Activated T-helper 1 cell treated with anti-CD3 and anti-CD28 coated beads, Interleukin-12 subunit alpha, Interleukin-12 subunit beta, Interleukin-2, Interleukin-4 antibody, amounts not matched to agents 30 ng/mL and 10 ng/mL and 1 ng/mL, durations not matched to agents 14 hours and 24 hours and 36 hours (primary cell): ENCODE measurements at regions not wholly inside any gene's neighbourhood (a gene's known extent, or its start where the extent isn't known, plus 50 kb on each side); places are given as distances from the start of the nearest gene placed in this dataset.

Experiments
- DNase-seq: peaks from one replicate; pipeline ENCODE4 v3.0.0; 2021; ENCODE audit warnings: low spot score
- H3K27ac Mint-ChIP-seq: one replicate; pipeline ENCODE4 v1.8.0; 2021; ENCODE audit warnings: mild to moderate bottlenecking, mixed read lengths
- H3K27me3 Mint-ChIP-seq: one replicate; pipeline ENCODE4 v1.8.0; 2022; ENCODE audit warnings: mild to moderate bottlenecking, moderate library complexity, mixed read lengths; ENCODE audit not compliant: insufficient read depth
- H3K36me3 Mint-ChIP-seq: one replicate; pipeline ENCODE4 v1.8.0; 2021; ENCODE audit warnings: low read depth, mixed read lengths
- H3K4me1 Mint-ChIP-seq: one replicate; pipeline ENCODE4 v1.8.0; 2021; ENCODE audit warnings: low read depth, mixed read lengths
- H3K4me3 Mint-ChIP-seq: one replicate; pipeline ENCODE4 v1.8.0; 2021; ENCODE audit warnings: mild to moderate bottlenecking, moderate library complexity, mixed read lengths
- H3K9me3 Mint-ChIP-seq: one replicate; pipeline ENCODE4 v1.8.0; 2021; ENCODE audit warnings: mixed read lengths
- intact Hi-C: fragments of 100-400 bp; cut with micrococcal nuclease; formaldehyde crosslinking; loops from one replicate; pipeline ENCODE4 v1.15.1; 2024

GRCh38 chr4:41406113-41406516 lies 131.8 kb upstream of the LIMCH1 start:
- H3K27me3 Mint-ChIP-seq: peaks cover 2% of the 10 kb centered on the region
- H3K27ac Mint-ChIP-seq: no peak overlapping the region
- no peaks in the 10 kb centered on the region for H3K36me3 Mint-ChIP-seq
- no peaks in the 10 kb centered on the region for H3K4me1 Mint-ChIP-seq
- no peak for DNase-seq
- H3K4me3 Mint-ChIP-seq: no peak overlapping the region
- intact Hi-C loops: no loop called here
- no peaks in the 10 kb centered on the region for H3K9me3 Mint-ChIP-seq

GRCh38 chr4:41408150-41408549 lies 129.8 kb upstream of the LIMCH1 start:
- Mint-ChIP-seq H3K27ac (no peak overlapping the region), H3K4me1 (no peaks in the 10 kb centered on the region), H3K36me3 (no peaks in the 10 kb centered on the region), H3K27me3 (peaks cover 2% of the 10 kb centered on the region), H3K9me3 (no peaks in the 10 kb centered on the region), H3K4me3 (no peak overlapping the region)
- intact Hi-C loops: no loop called here
- no peak for DNase-seq

- H3K4me1 Mint-ChIP-seq: no peaks in the 10 kb centered on the region
- H3K27ac Mint-ChIP-seq: no peak overlapping the region
Measured at GRCh38 chr4:41408859-41409593, 128.9 kb upstream of the LIMCH1 start.

GRCh38 chr4:41409594-41409895 lies 128.4 kb upstream of the LIMCH1 start:
- Mint-ChIP-seq H3K4me3 (no peak overlapping the region), H3K36me3 (no peaks in the 10 kb centered on the region), H3K4me1 (no peaks in the 10 kb centered on the region), H3K27me3 (peaks cover 4% of the 10 kb centered on the region), H3K9me3 (no peaks in the 10 kb centered on the region), H3K27ac (no peak overlapping the region)
- DNase-seq: no peak
- intact Hi-C loops: no loop called here

More at GRCh38 chr4:41408859-41409593, 128.9 kb upstream of the LIMCH1 start:
- peaks cover 2% of the 10 kb centered on the region for H3K27me3 Mint-ChIP-seq
- no peak overlapping the region for H3K4me3 Mint-ChIP-seq
- no peaks in the 10 kb centered on the region for H3K36me3 Mint-ChIP-seq
- intact Hi-C loops: no loop called here
- DNase-seq: no peak
- no peaks in the 10 kb centered on the region for H3K9me3 Mint-ChIP-seq

GRCh38 chr4:41410049-41410448 lies 127.9 kb upstream of the LIMCH1 start:
- DNase-seq: no peak
- Mint-ChIP-seq H3K4me1 (no peaks in the 10 kb centered on the region), H3K36me3 (no peaks in the 10 kb centered on the region), H3K27ac (no peak overlapping the region), H3K27me3 (peaks cover 4% of the 10 kb centered on the region), H3K4me3 (no peak overlapping the region), H3K9me3 (no peaks in the 10 kb centered on the region)
- intact Hi-C loops: no loop called here

- intact Hi-C loops: no loop called here
- Mint-ChIP-seq H3K4me3 (no peak overlapping the region), H3K27me3 (peaks cover 4% of the 10 kb centered on the region), H3K4me1 (no peaks in the 10 kb centered on the region), H3K27ac (no peak overlapping the region), H3K9me3 (no peaks in the 10 kb centered on the region), H3K36me3 (no peaks in the 10 kb centered on the region)
- DNase-seq: no peak
Measured at GRCh38 chr4:41413670-41414411, 124.1 kb upstream of the LIMCH1 start.

GRCh38 chr4:41414412-41414779 lies 123.6 kb upstream of the LIMCH1 start:
- peaks cover 4% of the 10 kb centered on the region for H3K27me3 Mint-ChIP-seq

GRCh38 chr4:41418444-41418843 lies 119.5 kb upstream of the LIMCH1 start:
- no peaks in the 10 kb centered on the region for H3K9me3 Mint-ChIP-seq
- peaks cover 4% of the 10 kb centered on the region for H3K27me3 Mint-ChIP-seq
- H3K4me3 Mint-ChIP-seq: no peak overlapping the region
- no peaks in the 10 kb centered on the region for H3K36me3 Mint-ChIP-seq
- H3K27ac Mint-ChIP-seq: no peak overlapping the region
- DNase-seq: no peak
- no peaks in the 10 kb centered on the region for H3K4me1 Mint-ChIP-seq
- intact Hi-C loops: no loop called here

More at GRCh38 chr4:41414412-41414779, 123.6 kb upstream of the LIMCH1 start:
- Mint-ChIP-seq H3K4me1 (no peaks in the 10 kb centered on the region), H3K4me3 (no peak overlapping the region), H3K27ac (no peak overlapping the region), H3K36me3 (no peaks in the 10 kb centered on the region), H3K9me3 (no peaks in the 10 kb centered on the region)
- intact Hi-C loops: no loop called here
- no peak for DNase-seq

GRCh38 chr4:41420541-41420940 lies 117.4 kb upstream of the LIMCH1 start:
- no peak for DNase-seq
- Mint-ChIP-seq H3K27me3 (no peaks in the 10 kb centered on the region), H3K4me1 (no peaks in the 10 kb centered on the region), H3K36me3 (no peaks in the 10 kb centered on the region), H3K9me3 (no peaks in the 10 kb centered on the region), H3K27ac (no peak overlapping the region), H3K4me3 (no peak overlapping the region)
- intact Hi-C loops: no loop called here

GRCh38 chr4:41423117-41423516 lies 114.8 kb upstream of the LIMCH1 start:
- no peaks in the 10 kb centered on the region for H3K27me3 Mint-ChIP-seq
- H3K36me3 Mint-ChIP-seq: no peaks in the 10 kb centered on the region
- intact Hi-C loops: no loop called here
- H3K27ac Mint-ChIP-seq: no peak overlapping the region
- no peaks in the 10 kb centered on the region for H3K4me1 Mint-ChIP-seq
- DNase-seq: no peak
- no peaks in the 10 kb centered on the region for H3K9me3 Mint-ChIP-seq
- no peak overlapping the region for H3K4me3 Mint-ChIP-seq

GRCh38 chr4:41424522-41424921 lies 113.4 kb upstream of the LIMCH1 start:
- Mint-ChIP-seq H3K36me3 (no peaks in the 10 kb centered on the region), H3K4me3 (no peak overlapping the region), H3K4me1 (no peaks in the 10 kb centered on the region), H3K27ac (no peak overlapping the region), H3K27me3 (no peaks in the 10 kb centered on the region), H3K9me3 (no peaks in the 10 kb centered on the region)
- DNase-seq: no peak
- intact Hi-C loops: no loop called here

- H3K4me1 Mint-ChIP-seq: no peaks in the 10 kb centered on the region
- intact Hi-C loops: no loop called here
- no peak overlapping the region for H3K27ac Mint-ChIP-seq
- H3K9me3 Mint-ChIP-seq: no peaks in the 10 kb centered on the region
- peaks cover 1% of the 10 kb centered on the region for H3K27me3 Mint-ChIP-seq
- H3K4me3 Mint-ChIP-seq: no peak overlapping the region
- no peaks in the 10 kb centered on the region for H3K36me3 Mint-ChIP-seq
- DNase-seq: no peak
Measured at GRCh38 chr4:41425650-41426049, 112.3 kb upstream of the LIMCH1 start.

GRCh38 chr4:41426539-41426938 lies 111.4 kb upstream of the LIMCH1 start:
- Mint-ChIP-seq H3K27me3 (peaks cover 1% of the 10 kb centered on the region), H3K4me1 (no peaks in the 10 kb centered on the region), H3K9me3 (no peaks in the 10 kb centered on the region), H3K27ac (no peak overlapping the region), H3K4me3 (no peak overlapping the region), H3K36me3 (no peaks in the 10 kb centered on the region)
- intact Hi-C loops: no loop called here
- DNase-seq: no peak
